Subcutaneous abdominal adipose tissue (tissue), 5 donors: ENCODE measurements at regions not wholly inside any gene's neighbourhood (a gene's known extent, or its start where the extent isn't known, plus 50 kb on each side); places are given as distances from the start of the nearest gene placed in this dataset.

Source experiments
- H3K27ac ChIP-seq: one replicate; pipeline ENCODE4 v1.7.0; 2013; ENCODE audit warnings: low read depth, mild to moderate bottlenecking, inconsistent platforms, low read length, moderate library complexity
- H3K27me3 ChIP-seq, 5 donors: one replicate each; pipeline ENCODE4 v1.7.0; 2013; ENCODE audit warnings: low read length in 5 of 5, inconsistent platforms in 1 of 5; ENCODE audit not compliant: control insufficient read depth in 5 of 5, insufficient read depth in 4 of 5
- H3K36me3 ChIP-seq, 5 donors: one replicate each; pipeline ENCODE4 v1.7.0; 2013; ENCODE audit warnings: low read length in 5 of 5; ENCODE audit not compliant: control insufficient read depth in 5 of 5, insufficient read depth in 5 of 5
- H3K4me1 ChIP-seq, 5 donors: one replicate each; pipeline ENCODE4 v1.7.0; 2013; ENCODE audit warnings: low read length in 5 of 5, mild to moderate bottlenecking in 3 of 5, moderate library complexity in 1 of 5; ENCODE audit not compliant: control insufficient read depth in 5 of 5, insufficient read depth in 5 of 5
- H3K4me3 ChIP-seq, 5 donors: one replicate each; pipeline ENCODE4 v1.7.0; 2013; ENCODE audit warnings: low read length in 5 of 5, low read depth in 1 of 5
- H3K9ac ChIP-seq, 5 donors: one replicate each; pipeline ENCODE4 v1.7.0; 2013; ENCODE audit warnings: low read length in 5 of 5, mild to moderate bottlenecking in 4 of 5, moderate library complexity in 3 of 5
- H3K9me3 ChIP-seq, 5 donors: one replicate each; pipeline ENCODE4 v1.7.0; 2013; ENCODE audit warnings: low read length in 5 of 5; ENCODE audit not compliant: control insufficient read depth in 5 of 5
- donor health status: healthy.
- donor health status: healthy.
- donor health status: healthy.
- donor health status: healthy.
- donor health status: healthy.

DNA sequence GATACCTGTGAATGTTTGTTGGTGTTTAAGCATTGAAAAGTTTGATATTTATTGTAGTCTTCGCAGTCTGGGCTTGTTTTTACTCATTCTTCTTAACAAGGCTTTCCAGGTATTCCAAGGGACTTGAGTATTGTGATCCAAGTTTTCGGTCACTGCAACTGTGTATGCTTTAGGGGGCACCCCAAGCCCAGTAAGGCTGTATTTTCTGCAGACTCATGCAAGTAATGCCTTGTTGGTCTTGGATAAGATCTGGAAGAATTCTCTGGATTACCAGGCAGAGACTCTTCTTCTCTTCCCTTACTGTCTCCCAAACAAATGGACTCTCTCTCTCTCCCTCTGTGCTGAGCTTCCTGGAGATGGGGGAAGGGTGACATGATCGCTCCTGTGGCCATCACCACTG, 82.1 kb downstream of the RFPL4B start:
- H3K4me1 ChIP-seq: no peaks in the 10 kb centered on the region
- H3K36me3 ChIP-seq: no peaks in the 10 kb centered on the region
- H3K9ac ChIP-seq: no peak overlapping the region
- no peak overlapping the region for H3K27ac ChIP-seq
- peaks cover 0 to 2% (median 0%) of the 10 kb centered on the region in 5 donors for H3K9me3 ChIP-seq
- H3K4me3 ChIP-seq: no peak overlapping the region
- no peaks in the 10 kb centered on the region for H3K27me3 ChIP-seq

DNA sequence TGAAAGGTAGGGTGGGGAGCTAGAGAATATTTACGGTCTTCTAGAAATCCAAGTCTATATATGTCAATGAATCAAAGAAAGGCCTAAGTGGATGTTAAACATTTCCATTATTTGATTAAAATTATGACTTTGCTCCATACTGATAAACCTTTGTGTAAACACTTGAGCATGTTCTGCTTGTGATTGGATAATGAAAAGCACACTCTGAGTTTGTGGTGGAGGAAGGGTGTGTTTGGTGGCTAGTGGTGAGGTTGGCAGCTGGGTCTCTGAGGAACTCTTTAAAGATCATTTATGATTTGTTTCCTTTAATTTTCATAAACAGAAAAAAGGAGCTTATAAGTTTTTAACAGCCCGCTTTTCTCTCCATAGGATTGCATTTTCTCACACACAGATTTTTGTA, 84.7 kb downstream of the RFPL4B start:
- Histone ChIP-seq H3K27me3 (no peaks in the 10 kb centered on the region), H3K27ac (no peak overlapping the region), H3K9ac (no peak overlapping the region), H3K36me3 (no peaks in the 10 kb centered on the region), H3K9me3 (peaks cover 0 to 2% (median 0%) of the 10 kb centered on the region in 5 donors), H3K4me3 (no peak overlapping the region), H3K4me1 (peaks cover 0 to 5% (median 0%) of the 10 kb centered on the region in 5 donors)

DNA sequence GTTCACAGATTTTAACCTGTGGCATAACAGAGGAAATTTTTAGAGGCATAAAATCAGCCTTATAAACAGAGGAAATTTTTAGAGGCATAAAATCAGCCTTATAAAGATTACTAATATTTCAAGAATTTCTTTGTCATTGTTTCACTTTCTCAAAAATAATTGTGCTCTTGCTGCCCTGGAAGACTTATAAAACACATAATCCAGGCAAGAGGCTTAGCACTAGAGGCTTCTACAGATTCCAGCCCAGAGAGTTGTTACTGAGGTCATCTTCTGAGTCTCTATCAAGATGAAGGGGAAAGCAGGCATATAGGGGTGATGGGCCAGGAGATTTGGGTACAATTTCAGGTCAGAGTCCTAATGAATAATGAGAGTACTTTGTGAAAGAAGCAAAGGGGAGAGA, 85.7 kb downstream of the RFPL4B start:
- Histone ChIP-seq H3K4me3 (no peak overlapping the region), H3K4me1 (peaks cover 0 to 5% (median 0%) of the 10 kb centered on the region in 5 donors), H3K9me3 (no peaks in the 10 kb centered on the region), H3K36me3 (no peaks in the 10 kb centered on the region), H3K27ac (no peak overlapping the region), H3K9ac (no peak overlapping the region), H3K27me3 (no peaks in the 10 kb centered on the region)

DNA sequence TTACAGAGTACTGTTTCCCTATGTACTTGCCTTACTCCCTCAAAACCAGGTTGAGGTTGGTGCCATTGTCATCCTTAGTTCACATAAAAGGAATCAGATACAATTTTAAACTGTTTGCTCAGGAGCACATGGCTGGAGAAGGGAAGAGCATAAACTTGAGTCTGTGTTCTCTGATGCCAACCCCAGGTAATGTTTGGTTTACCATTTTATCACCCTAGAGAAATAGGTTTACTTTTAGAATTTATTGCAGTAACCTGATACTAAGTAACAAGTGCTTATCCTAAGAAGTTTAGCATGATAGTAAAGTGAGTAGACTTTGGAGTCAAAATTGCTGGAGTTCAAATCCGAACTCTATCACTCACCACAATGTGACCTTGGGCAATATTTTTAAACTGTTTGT, 86.3 kb downstream of the RFPL4B start:
- no peaks in the 10 kb centered on the region for H3K27me3 ChIP-seq
- H3K27ac ChIP-seq: no peak overlapping the region
- H3K9ac ChIP-seq: no peak overlapping the region
- peaks cover 0 to 5% (median 0%) of the 10 kb centered on the region in 5 donors for H3K4me1 ChIP-seq
- H3K4me3 ChIP-seq: no peak overlapping the region
- no peaks in the 10 kb centered on the region for H3K36me3 ChIP-seq
- H3K9me3 ChIP-seq: no peaks in the 10 kb centered on the region

DNA sequence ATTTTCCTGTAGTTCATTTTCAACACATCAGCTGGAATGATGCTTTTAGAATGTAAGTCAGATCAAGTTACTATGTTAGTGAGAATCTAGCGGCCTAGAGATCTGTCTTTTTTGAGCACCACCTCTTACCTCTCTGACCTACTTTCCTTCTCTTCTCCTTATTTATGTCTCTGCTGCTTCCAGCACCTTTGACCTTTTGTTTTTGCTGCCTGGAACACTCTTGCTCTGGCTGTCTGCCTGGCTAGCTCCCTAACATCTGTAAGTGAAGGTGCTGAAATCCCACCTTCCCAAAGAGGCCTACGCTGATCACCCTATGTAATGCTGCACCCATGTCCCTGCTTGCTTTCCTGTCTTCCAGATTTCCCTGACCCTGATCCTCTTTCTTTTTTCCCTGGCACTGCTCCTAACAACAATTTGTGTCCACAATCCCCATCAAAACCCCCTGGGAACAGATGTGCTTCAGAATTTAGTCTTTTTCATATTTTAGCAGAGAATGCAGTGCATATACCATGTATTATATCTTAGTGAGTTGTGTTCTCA, 87.8 kb downstream of the RFPL4B start:
- Histone ChIP-seq H3K4me1 (peaks cover 0 to 5% (median 0%) of the 10 kb centered on the region in 5 donors), H3K27ac (no peak overlapping the region), H3K4me3 (no peak overlapping the region), H3K9ac (no peak overlapping the region), H3K27me3 (no peaks in the 10 kb centered on the region), H3K36me3 (no peaks in the 10 kb centered on the region), H3K9me3 (no peaks in the 10 kb centered on the region)

DNA sequence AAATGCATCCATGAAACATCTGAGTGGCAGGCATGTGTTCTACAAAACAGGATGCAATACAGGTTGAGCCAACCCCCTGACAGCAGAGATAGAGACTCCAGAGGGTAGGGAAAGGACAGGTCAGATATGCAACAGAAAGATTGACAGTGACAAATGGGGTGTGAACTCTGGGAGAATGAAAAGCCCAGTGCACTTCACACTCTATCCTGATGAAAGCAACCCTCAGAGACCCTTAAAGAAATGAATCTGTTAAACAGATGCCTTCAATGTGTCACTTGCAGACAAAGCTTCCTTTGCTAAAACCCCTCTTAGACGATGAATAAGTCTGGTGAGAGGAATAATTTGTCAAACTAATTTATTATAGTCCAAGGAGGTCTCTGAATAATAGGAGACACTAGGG, 89.9 kb downstream of the RFPL4B start:
- Histone ChIP-seq H3K27me3 (no peaks in the 10 kb centered on the region), H3K9ac (no peak overlapping the region), H3K4me1 (peaks cover 0 to 5% (median 0%) of the 10 kb centered on the region in 5 donors), H3K4me3 (no peak overlapping the region), H3K27ac (no peak overlapping the region), H3K9me3 (no peaks in the 10 kb centered on the region), H3K36me3 (no peaks in the 10 kb centered on the region)

DNA sequence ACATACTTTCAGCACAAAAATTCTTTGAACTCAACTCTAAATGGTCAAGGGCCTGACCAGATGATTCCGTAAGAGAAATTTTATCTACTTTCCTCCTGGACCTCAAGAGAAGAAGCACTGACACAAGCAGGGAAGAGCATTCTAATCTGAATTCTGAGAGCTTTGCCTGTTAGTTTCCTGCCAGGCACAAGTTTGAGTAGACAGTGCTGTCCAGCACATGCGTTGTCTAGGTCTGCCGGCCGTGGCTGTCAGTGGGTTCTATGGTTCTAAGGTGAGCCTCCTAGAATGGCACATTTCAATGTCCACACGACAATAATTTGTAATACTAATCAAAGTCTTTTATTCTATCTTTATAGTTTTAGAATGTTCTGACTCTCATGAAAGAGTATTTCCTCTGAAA, 91.9 kb downstream of the RFPL4B start:
- H3K36me3 ChIP-seq: no peaks in the 10 kb centered on the region
- no peak overlapping the region for H3K27ac ChIP-seq
- H3K27me3 ChIP-seq: no peaks in the 10 kb centered on the region
- H3K9ac ChIP-seq: no peak overlapping the region
- H3K4me1 ChIP-seq: peaks cover 0 to 8% (median 4%) of the 10 kb centered on the region in 5 donors
- no peaks in the 10 kb centered on the region for H3K9me3 ChIP-seq
- no peak overlapping the region for H3K4me3 ChIP-seq

DNA sequence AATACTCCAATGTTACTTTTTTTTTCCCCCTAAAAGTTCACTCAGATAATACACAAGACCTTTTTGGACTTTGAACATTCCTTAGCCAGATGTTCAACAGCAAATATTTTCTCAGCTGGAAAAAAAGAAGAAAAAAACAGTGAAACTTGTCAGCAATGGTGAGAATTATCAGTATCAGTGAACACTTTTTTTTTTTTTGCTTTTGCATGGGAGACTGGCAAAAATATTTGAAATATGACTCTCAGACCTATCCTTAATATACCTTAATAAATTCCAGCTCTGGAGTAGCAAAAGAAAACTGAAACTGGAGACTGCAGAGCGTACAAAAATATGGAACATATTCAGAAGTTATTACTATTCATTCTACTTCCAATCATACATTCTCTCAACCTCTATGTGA, 92.3 kb downstream of the RFPL4B start:
- Histone ChIP-seq H3K4me1 (peaks cover 0 to 8% (median 4%) of the 10 kb centered on the region in 5 donors), H3K27me3 (no peaks in the 10 kb centered on the region), H3K36me3 (no peaks in the 10 kb centered on the region), H3K9ac (no peak overlapping the region), H3K27ac (no peak overlapping the region), H3K4me3 (no peak overlapping the region), H3K9me3 (no peaks in the 10 kb centered on the region)

DNA sequence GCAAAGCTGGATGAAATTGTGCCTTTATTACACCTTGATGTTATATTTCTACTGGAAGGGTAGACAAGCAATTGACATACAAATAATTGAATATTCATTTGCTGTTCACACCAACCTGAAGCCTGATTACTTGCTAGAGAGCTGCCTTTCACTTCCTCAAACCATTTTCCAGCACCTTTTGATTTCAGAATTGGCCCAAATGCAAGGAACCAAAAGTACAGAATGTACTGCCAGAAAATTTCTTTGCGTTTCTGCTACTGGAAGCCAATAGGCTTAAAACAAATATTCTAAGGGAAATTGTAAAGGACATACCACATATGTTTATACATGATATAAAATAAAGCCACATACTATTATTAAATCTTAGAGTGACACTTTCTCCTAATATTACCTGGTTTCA, 94.5 kb downstream of the RFPL4B start:
- Histone ChIP-seq H3K4me3 (no peak overlapping the region), H3K36me3 (no peaks in the 10 kb centered on the region), H3K4me1 (peaks cover 0 to 4% (median 0%) of the 10 kb centered on the region in 5 donors), H3K27ac (no peak overlapping the region), H3K27me3 (no peaks in the 10 kb centered on the region), H3K9ac (no peak overlapping the region), H3K9me3 (no peaks in the 10 kb centered on the region)

DNA sequence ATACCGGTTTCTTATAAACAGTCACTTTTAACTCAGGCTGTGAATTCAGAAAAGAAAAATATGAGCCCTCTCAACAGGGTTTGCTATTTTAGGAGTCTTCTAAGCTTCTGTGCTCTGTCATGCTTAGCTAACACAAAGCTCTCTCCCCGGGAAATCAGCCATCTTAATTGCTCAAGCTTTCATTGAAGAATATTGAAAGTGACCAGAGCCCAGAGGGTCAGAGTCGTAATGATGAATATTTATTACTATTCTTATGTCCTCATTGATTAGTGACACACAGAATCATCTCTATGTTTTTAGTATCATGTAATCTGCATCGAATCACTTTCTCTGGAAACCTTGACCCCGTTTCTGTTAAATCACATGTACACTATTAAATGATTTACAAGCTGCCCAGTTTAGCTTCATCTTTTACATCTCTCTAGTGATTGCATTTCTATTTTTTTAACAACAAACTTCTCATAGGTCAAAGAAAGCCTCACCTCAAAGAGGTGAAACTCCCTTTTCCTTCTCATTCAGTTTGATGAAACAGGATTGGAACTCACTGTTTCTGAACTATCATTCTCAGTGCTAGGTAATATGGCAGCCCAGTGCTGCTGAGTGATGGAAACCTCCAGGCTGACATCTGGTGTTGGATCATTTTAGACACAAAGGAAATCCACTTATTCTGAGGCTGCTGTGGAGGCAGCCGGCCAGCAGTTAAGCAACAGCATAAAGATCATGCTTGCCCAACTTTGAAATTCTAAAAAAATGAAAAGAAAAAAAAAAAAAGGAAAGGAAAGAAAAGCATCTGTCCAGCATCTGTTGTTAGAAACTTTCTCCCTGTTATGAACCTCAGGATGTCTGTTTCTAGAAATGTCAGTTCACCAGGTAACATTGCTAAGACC, 96.3 kb downstream of the RFPL4B start:
- H3K9me3 ChIP-seq: no peaks in the 10 kb centered on the region
- no peak overlapping the region for H3K9ac ChIP-seq
- H3K27ac ChIP-seq: no peak overlapping the region
- H3K4me1 ChIP-seq: peaks cover 0 to 4% (median 0%) of the 10 kb centered on the region in 5 donors
- H3K4me3 ChIP-seq: no peak overlapping the region
- H3K36me3 ChIP-seq: no peaks in the 10 kb centered on the region
- H3K27me3 ChIP-seq: no peaks in the 10 kb centered on the region
